ENCODE measurements at regions not wholly inside any gene's neighbourhood (a gene's known extent, or its start where the extent isn't known, plus 50 kb on each side); places are given as distances from the start of the nearest gene placed in this dataset.

DNA sequence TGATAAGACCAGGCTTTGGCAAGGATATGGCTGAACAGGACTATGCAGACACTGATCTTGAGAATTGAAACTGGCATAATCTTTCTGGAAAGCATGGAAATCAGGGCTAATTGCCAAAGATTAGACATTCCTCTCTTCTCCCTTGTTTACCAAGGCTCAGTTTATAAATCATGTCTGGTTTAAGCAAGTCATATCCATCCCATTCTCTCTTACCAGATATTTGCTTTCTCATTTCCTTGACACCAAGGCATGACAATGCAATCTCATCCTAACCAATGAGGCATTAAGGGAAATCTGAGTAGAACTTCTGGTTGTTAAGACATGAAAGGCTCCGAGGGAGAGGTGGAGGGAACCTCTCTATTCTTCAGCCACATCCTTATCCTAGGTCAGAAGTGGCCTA is 110.3 kb upstream of the CEP85L start:
- DNase-seq (ENCODE audit: low read depth in 2 of 2), result peak in 1 of 2 donors; percentile 6

DNA sequence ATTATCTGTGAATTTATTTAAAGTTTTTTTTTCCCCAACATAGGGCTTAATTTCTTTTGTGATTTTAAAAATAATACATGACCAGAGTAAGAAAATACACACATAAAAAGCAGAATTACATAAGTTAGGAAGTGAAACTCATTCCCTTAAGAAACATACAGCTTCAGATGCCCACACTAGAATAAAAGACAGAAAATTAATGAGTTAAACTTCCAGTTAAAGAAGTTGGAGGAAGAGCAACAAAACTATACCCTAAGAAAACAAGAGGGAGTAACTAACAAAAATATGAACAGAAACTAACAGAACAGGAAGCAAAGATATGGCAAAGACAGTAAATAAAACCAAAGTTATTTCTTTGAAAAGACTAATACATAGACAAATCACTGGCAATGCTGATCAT is 107.6 kb upstream of the CEP85L start:
- DNase-seq (ENCODE audit: low read depth in 2 of 2), result no peak

DNA sequence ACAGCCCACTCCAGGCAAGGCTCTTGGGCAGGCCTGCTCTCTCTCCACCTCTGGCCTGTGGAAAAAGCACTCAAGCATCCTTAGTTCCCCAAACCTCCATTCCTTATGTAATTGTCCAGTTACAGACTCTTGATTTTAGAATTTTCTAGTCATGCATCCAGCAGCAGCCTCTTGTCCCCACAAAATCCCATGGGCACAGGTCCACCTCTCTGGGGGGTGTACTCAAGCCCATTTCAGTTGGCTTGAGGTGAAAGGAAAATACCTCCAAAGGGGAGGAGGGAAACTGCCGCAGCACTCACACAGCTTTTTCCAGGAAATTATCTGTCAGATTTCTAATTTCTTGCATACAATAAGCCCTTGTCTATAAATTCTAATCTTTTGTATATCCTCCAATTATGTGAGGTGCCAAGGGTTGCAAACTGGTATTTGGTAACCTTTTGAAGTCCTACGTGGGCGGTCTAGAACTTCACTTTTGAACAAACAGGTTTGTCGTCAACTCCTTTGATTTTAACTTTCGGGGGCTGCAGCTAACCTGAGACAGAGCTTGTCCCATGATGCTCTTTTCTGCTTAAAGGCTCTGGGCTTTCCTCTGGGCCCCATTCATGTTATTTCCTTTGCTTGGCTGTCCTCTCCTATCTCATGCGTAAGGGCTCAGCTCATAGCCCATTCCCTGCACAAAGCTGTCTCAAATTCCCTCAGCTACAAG is 104.7 kb upstream of the CEP85L start:
- no peak for DNase-seq (ENCODE audit: low read depth in 2 of 2)

DNA sequence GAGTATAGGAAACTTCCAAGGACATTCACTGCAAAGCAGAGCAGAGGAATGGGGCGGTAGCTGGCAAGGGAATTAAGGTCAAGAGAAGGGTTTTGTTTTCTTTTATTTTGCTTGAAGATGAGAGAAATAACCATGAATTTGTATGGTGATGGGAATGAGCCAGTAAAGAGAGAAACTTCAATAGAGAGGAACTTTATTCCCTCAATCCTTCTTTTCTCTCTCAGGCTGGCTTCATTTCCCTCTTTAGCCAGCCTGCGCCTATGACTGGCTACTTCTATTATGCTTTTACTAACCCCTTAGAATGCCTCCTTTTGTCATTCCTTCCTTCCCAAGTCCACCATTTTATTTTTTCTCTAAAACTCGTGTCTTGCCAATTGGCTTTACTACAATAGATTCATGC is 101.4 kb upstream of the CEP85L start:
- no peak for DNase-seq (ENCODE audit: low read depth in 2 of 2)

DNA sequence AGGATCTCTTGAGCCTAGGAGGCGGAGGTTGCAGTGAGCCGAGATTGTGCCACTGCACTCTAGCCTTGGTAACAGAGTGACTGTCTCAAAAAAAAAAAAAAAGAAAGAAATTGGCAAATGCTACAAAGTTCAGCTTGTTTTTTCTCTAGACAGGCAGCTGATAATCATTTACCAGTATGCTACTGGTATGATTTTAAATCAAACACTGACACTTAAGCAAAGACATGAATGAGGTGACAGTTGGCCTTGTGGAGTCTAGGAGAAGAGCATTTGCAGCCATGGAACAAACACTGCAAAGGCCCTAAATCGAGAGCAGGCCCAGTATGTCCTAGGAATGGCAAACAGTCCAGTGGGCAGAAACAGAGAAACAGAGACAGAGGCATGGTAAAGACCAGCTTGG is 99.7 kb upstream of the CEP85L start:
- DNase-seq (ENCODE audit: low read depth in 2 of 2), result no peak

DNA sequence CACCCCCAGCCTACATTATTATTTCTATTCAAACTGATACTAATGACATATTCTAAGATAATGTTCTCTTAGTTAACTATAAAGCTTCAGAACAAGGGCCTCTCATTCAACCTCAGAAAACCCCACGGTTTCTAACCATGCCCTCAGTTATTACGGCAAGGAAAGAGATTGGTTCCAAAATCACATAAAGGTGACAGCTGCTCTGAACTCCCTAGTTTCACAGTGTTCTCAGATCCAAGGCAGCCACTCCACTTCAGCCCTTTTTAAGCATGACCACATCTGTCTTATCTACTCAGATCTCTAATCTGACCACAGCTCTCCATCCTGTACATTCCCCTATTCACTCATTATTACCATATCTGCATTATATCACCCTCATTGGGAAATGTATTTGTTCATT is 98.8 kb upstream of the CEP85L start:
- DNase-seq (ENCODE audit: low read depth in 2 of 2), result no peak

DNA sequence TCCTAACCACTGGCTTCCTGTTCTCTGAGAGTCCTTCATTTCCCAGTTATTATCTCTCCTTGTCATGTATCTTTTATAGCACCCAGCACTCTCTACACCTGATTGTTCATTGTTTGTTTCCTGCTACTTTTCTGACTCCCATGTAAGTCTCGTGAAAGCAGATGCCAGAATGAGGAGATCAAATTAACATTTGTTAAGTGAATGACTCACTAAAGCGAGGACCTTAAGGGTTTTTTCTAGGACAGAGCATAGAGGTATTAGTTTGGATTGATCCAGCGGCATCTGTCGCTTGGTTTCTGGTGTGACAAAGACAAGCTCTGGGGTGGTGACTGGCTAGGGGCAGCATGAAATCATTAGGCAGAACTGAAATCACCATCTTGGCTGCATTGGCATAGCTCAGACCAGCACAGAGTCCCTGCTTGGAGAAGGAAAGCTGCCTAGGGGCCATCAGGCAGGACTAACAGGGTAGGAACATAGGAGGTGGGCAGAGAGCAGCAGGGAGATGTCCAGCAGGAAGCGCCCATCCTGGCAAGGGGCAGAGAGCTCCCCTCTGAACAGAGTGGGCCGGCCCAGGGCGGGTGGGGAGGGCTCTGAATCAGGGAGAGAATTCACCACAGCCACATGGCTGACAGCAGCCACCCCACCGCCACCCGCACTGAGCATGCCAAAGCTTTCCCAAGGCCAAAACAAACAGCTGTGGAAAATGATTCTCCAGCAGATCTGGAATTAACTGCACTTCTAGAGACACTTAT is 97.1 kb upstream of the CEP85L start:
- DNase-seq (ENCODE audit: low read depth in 2 of 2), result peak in 1 of 2 donors; percentile 74

DNA sequence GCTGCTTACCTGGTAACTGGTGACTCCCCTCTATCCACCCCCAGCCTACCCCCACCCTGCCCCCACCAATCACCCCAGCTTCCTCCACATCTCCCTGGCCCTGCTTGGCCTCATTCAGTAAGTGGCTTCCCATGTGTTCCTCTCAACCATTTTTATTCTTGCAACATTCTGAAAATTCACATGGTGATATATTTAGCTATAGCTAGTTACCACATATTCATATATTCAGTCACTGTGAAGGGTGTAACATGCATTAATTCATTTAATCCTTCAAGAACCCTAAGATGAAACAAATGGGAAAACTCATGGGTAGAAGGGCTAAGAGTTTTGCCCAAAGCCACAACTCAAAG is 95.4 kb upstream of the CEP85L start:
- no peak for DNase-seq (ENCODE audit: low read depth in 2 of 2)

DNA sequence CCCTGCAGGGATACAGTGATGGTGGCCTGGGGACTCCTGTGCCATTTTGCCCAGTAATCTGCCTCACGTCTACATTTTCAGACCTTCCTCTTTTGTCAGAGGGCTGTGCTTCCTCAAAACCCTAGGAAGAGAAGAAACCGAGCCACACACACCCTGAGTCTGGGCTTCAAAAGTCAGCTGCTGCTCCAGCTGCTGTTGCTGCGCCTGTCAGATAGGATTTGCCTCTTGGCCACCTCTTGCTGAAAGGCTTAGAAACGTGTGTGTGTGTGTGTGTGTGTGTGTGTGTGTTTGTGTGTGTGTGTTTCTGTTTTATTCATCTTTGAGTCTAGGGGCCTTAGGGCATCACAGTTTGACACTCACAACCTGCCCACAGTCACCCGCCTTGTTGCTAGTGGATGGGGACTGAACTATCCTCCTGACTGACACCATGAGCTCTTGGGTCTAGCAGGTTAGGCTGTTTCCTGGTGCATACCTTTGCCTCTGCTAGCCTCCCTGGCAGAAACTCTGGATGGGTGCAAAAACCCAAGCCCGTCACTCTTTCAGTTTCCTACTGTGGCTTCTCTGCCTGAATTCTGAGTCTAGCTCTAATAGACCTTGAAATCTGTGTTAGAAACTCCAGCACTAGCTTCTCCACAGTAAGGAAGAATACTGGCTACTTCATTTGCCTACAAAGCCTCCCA is 94.9 kb upstream of the CEP85L start:
- no peak for DNase-seq (ENCODE audit: low read depth in 2 of 2)

DNA sequence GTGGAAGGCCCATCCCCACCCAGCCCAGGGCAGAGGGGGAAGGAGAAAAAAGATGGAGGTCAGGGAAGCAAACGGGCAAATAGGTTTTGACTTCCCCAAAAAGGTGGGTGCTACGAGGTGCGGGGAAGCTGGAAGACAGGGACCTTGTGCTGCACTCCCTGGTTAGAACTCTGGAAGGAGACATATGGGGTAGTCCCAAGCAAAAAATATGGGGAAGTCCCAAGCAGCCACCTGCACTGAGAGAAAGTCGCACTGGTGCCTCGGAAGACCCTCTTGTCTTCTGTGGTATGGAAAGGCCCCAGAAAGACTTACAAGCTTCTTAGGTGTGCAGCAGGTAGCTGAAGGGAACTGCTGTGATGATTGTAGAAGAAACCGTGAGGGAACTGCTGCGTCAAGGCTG is 93.8 kb upstream of the CEP85L start:
- no peak for DNase-seq (ENCODE audit: low read depth in 2 of 2)

DNA sequence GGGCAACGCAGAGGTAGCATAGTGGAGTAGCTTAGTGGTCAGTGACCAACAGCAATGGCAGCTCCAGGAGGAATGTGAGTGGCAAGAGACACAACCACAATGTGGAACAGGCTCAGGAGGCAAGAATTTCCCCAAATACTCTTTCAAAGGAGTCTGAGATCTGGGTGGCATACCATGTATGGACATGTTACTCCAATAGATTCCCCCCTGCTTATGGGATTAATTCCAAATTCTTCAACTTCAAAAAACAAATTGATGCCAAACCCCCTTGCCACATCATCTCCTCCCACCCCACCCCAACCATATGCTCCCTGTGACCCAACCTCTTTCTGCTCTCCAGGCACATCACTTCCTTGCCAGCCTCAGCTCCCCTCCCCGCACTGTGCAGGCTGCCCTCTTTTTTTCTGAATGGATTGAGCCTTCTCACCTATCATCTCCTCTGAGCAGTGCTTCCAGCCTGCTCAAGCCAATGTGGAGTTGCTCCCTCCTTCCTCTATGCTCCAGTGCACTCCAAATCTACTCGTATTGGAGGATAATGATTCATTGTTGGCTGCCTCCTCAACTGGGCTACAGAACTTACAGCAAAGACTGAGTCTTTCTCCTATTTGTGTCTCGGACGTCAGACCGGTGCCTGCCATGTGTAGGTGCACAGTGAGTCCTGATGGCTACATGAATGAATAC is 93.0 kb upstream of the CEP85L start:
- DNase-seq (ENCODE audit: low read depth in 2 of 2), result no peak

DNA sequence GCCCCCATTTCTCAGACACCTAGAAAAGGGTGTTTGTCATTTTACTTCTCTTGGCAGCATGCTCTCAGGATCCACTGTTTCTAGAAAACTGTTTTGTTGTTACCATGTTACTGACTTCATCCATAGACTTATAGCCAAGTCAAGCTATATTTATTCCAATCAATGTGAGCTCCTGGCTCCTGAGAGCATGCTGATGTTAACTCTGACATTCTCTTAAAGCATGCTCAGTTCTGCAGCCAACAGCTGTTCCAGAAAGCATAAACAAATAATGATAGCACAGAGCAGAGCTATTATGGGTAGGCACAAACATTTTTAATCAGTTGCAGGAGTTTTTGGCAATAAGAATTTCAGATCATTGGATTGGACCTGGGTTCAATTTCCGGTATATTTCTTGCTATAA is 92.4 kb upstream of the CEP85L start:
- DNase-seq (ENCODE audit: low read depth in 2 of 2), result no peak

DNA sequence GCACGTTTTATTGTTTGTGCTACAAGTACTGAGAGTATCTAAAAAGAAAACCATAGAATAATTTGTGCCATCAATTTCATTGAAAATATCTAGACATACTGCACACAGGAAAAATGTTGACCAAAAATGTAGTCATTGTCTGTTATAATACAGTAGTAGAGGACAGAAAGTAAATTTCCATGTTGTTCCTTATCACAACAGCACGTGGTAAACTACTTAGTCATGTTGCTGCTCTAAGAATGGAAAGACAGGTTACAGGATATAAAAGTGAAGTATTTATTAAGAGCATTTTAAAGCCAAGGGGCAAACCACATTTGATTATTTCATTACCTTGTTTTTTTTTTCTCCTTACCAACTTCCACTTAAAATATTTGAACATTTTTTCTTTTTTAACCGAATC is 89.0 kb upstream of the CEP85L start:
- DNase-seq (ENCODE audit: low read depth in 2 of 2), result no peak

DNA sequence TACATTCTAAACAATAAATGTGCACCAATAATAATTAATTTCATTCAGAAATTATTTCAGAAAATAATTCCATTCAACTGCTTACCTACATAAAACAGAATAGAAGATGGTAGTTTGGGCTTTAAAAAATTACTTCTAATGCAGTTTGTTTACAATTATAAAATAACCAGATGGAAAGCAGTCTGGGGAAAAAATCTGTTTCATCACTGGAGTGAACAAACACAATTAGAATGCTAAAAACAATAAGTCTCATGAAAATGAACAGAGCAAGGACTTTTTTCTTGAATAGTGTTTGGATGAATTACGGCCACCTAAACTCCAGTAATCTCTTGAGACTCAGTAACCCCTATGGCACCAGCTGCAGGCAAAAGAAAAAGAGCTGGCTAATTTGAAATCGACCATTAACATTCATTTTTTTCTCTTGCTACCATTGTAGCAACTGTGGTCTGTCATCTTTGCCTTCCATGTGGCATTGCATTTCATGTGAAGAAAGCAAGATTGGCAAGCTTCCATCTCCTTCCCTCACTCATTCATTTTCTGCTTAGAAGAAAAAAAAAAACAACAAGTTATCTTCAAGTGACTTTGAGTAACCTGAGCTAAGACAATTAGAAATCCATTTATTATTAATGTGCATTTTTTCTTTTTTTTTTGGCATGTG is 88.4 kb upstream of the CEP85L start:
- no peak for DNase-seq (ENCODE audit: low read depth in 2 of 2)

DNA sequence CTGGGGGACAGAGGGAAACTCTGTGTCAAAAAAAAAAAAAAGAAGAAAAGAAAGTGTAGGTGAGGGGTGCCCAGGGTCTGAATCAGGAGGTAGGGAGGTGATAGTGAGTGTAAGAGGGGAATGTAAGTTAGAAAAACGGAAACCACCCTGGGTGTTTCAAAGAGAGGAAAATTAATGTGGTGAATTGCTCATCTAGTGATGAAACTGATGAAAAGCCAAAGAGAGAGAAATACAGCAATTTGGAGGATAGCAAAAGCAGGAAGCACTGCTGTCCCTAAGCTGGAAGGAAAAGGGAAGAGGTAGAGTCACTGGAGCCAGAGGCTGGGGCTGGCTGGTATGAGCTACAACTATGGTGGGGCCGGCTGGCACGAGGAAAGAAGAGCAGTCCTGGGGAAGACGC is 85.0 kb upstream of the CEP85L start:
- DNase-seq (ENCODE audit: low read depth in 2 of 2), result no peak

DNA sequence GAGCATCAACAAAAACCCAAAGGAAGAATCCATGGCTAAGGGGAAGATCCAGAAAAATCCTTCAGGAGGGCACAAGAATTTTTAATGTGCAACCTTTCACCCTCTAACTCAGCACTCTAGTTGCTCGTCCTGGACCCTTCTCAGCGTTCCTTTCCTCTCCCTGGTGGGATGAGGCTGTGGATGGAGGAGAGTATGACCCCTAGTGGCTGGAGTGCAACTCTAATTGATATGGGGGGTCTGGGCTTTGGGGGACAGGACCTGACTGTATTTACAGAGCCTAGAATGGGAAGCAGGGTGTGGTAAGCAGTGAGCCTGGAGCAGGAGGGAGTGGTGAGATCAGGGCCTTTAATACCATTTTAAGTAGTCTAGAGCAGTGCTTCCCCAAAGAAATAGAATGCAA is 83.9 kb upstream of the CEP85L start:
- peak; percentile 9 to 69 for DNase-seq (ENCODE audit: low read depth in 2 of 2)

DNA sequence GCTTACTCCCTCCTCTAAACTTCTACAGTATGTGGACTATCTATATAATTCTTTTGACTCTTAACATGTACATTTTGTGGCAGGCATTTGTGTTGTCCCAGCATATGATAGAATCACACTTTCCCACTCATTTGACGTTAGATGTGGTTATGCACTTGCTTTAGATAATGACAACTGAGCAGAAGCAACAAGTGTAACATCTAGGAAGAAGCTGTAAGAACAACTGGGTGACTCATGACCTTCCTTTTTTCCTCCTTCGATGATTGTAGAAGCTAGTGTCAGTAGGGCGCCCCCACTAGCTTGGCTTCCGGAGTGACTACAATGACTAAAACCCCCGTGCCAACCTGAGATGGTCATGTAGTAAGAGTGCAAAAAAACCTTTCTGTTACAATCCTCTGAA is 74.6 kb upstream of the CEP85L start:
- peak in 1 of 2 donors; percentile 5 for DNase-seq (ENCODE audit: low read depth in 2 of 2)

DNA sequence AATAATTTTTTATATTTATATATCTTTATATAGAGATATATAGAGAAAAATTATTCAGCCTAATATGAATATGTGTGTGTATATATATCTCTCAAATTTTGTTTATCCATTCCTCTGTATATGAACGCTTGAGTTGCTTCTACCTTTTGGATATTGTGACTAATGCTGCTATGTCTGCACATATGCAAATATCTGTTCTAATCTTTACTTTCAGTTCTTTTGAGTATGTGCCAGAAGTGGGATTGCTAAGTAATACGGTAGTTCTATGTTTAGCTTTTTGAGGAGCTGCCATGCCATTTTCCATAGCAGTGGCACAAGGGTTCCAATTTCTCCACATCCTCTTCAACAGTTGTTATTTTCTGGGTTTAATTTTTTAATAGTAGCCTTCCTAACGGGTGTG is 72.8 kb upstream of the CEP85L start:
- no peak for DNase-seq (ENCODE audit: low read depth in 2 of 2)

DNA sequence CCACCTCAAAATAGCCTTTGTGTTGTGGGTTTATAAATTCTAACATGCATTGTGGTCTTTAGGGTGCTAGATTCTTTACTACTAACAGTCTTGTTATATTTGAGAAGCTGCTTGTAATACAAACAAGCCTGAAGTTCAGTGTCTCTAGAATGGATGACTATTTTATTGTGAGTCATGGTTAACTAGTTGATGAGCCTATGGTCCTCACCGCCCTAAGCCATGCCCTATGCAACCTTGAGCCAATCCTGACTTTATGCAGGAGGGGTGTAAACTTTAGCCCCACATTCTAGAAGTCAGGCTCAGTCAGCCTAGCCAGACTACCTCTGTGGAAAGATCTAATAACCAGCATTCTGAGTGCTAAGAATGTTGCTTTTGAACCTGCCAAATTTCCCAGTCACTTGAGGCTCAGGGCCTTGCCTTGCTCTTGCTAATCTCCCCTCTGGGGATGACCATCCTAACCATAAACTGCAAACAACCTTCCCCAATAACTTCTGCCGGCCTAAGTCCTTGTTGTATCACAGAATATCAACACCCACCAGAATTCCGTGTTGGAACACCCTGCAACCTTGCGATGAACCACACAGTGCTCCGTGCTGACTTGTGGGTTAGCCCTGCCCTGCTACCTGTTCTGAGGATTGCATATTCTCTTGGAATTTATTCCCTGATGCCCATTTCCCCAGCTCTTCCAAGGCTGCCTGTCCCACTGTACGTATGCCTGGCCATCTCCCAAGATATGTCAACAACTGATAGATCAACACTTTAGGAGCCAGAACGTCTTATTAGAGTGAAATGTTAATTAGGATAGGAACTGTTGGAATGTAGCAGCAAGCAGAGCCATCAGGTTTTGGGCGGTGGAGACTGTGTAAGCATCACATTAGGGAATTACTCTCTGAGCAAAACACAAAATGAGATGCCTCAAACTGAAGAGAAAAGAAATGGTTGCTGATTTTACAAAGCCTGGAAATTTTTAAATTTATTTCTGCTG is 71.7 kb upstream of the CEP85L start:
- no peak for DNase-seq (ENCODE audit: low read depth in 2 of 2)

DNA sequence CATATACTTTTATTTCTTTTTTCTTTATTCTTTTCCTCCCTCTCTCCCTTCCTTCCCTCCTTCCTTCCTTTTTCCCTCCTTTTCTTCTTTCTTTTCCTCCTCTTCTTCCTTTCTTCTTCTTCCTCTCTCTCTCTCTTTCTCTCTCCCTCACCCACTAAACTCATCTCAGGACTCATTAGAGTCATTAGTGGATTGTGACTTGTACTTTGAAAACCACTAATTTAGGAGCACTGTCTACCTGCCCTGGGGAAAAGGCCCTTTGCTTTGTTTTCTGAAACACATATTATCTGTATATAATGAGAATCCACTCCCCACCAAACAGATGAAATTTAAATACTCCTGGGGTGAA is 68.7 kb upstream of the CEP85L start:
- DNase-seq (ENCODE audit: low read depth in 2 of 2), result no peak

Measured in lung microvascular endothelial cell (primary cell).